Germinal center (tissue), 1 donor: ENCODE measurements at regions not wholly inside any gene's neighbourhood (a gene's known extent, or its start where the extent isn't known, plus 50 kb on each side); places are given as distances from the start of the nearest gene placed in this dataset.

ENCODE experiments used
- DNase-seq: peaks from one replicate; pipeline ENCODE4 v3.0.0; 2012; ENCODE audit warnings: mixed read lengths, low spot score

- DNase-seq, result no peak
Measured at GRCh38 chr10:10956681-10957542, 60.8 kb upstream of the CELF2 start.

DNA sequence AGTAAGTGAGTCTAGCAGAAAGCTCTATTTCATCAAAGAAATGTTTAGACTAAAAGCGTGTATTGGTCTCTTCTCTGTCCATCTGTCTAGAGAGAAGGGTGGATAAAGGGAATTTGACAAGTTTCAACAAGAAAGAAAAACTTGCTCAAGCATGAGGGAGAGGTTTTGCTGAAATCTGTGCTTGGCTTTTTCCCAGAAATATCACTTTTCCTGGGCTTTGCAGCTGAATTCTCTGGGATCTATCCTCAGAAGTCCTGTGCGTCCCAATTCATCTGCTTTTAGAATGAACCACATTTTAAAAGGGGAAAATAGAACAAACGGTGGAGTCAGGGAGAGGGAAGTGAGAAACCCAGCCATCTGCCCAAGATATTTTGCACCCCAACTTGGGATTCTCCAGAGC, 59.6 kb upstream of the CELF2 start:
- DNase-seq, result no peak

DNA sequence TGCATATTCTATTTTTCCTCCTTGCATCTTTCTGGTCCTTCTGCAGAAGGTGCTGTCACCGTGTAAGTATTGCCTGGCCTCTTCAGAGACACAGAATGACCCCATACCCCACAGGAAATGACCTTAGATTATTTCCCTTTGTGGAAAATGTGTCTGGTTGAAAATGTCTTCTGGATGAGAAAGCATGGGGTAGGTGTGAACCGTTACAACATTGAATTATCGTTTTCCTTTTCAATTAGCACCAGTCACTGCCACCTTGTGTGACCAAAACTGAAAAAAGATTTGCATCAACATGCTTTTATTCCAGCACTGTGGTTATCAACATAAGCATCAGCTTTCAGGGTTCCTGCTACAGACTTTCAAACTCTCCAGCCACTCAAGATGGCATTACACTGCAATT, 58.0 kb upstream of the CELF2 start:
- no peak for DNase-seq

- no peak for DNase-seq
Measured at GRCh38 chr10:10960534-10960933, 57.1 kb upstream of the CELF2 start.

- no peak for DNase-seq
Measured at GRCh38 chr10:10961072-10961471, 56.6 kb upstream of the CELF2 start.

GRCh38 chr10:10967029-10967428, 50.6 kb upstream of the CELF2 start:
- DNase-seq, result no peak

GRCh38 chr10:10967581-10968256, 50.0 kb upstream of the CELF2 start:
- DNase-seq, result no peak
